ENCODE measurements at regions not wholly inside any gene's neighbourhood (a gene's known extent, or its start where the extent isn't known, plus 50 kb on each side); places are given as distances from the start of the nearest gene placed in this dataset.
"Not testable (repeated sequence)": the region's sequence is repeated elsewhere in the genome, so short reads cannot be mapped to it uniquely, and the experiment has no call there.

DNA sequence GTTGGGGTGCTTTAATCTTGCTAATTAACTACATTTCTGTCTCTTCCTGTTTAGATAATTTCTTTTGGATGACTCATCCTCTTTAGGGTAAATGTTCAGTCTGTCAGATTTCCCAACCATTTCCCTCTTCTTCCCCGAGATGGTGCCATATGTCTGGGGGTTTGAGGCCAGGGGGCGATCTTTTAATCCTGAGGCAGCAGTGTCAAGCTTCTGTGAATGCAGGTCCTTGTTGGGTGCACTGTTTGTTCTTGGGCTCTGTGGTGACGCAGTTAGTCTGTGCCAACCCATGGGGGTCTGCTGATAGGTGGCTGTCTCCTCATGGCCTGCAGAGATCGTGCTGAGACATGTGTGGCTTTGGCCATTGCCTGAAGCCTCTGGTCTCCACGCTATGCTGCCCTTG is 420.4 kb downstream of the NDFIP2 start:
- no peaks in the 10 kb centered on the region for H3K36me3 ChIP-seq (ENCODE audit: control insufficient read depth, insufficient read depth, low read length)
- H3K27me3 ChIP-seq (replicated peaks; ENCODE audit: control insufficient read depth, insufficient read depth, low read length) = no peaks in the 10 kb centered on the region
- DNase-seq (ENCODE audit: extremely low read depth, insufficient read length) = no peak
- H3K4me3 ChIP-seq (replicated peaks; ENCODE audit: low read depth, low read length) = no peak overlapping the region
- TF ChIP-seq CTCF (IDR thresholded peaks at IDR 0.05; ENCODE audit: insufficient read depth, low read length, poor library complexity, severe bottlenecking) = no peak

DNA sequence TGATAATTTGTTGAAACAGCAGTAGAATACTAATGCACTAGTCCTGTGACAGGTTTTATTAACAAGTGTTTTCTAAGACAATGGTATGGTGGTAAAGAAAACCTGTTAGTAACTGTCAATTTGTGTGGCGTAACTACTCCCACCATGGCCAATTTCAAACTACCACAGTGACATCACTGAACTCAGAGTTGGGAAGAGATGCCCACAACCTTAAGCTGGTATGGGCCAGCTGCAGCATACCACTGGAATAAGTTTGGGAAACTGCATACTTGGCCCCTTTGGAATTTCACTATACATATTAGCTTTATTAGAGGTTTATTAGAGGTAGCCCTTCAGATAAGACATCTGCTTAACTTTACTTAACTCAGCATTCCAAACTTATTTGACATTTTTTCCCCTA is 419.4 kb downstream of the NDFIP2 start:
- Histone ChIP-seq H3K36me3 (ENCODE audit: control insufficient read depth, insufficient read depth, low read length) (no peaks in the 10 kb centered on the region), H3K27me3 (replicated peaks; ENCODE audit: control insufficient read depth, insufficient read depth, low read length) (no peaks in the 10 kb centered on the region), H3K4me3 (replicated peaks; ENCODE audit: low read depth, low read length) (no peak overlapping the region)
- TF ChIP-seq CTCF (IDR thresholded peaks at IDR 0.05; ENCODE audit: insufficient read depth, low read length, poor library complexity, severe bottlenecking) = no peak
- DNase-seq (ENCODE audit: extremely low read depth, insufficient read length) = no peak

DNA sequence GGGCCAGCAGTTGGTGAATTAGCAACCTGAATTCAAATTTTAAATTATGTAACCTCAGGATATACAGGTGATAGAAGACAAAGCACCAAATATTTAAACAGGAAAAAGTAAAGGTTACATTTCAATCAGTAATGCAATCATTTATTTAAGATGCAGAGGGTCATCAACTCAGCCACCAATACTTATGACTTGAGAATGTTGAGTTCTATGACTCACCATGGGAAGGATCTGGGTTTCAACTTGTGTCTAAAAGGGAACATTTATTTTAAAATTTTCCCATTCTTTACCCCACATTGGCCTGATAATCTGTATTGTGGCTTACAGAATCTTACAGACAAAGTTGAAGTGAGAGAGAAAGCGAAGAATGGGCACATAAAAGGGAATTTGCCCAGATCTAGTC is 418.0 kb downstream of the NDFIP2 start:
- no peak for TF ChIP-seq CTCF (IDR thresholded peaks at IDR 0.05; ENCODE audit: insufficient read depth, low read length, poor library complexity, severe bottlenecking)
- Histone ChIP-seq H3K36me3 (ENCODE audit: control insufficient read depth, insufficient read depth, low read length) (no peaks in the 10 kb centered on the region), H3K4me3 (replicated peaks; ENCODE audit: low read depth, low read length) (no peak overlapping the region), H3K27me3 (replicated peaks; ENCODE audit: control insufficient read depth, insufficient read depth, low read length) (no peaks in the 10 kb centered on the region)
- DNase-seq (ENCODE audit: extremely low read depth, insufficient read length) = no peak

GRCh38 chr13:79898202-79898826 is 417.4 kb downstream of the NDFIP2 start:
- H3K27me3 ChIP-seq (replicated peaks; ENCODE audit: control insufficient read depth, insufficient read depth, low read length) = no peaks in the 10 kb centered on the region
- no peak for DNase-seq (ENCODE audit: extremely low read depth, insufficient read length)
- no peak overlapping the region for H3K4me3 ChIP-seq (replicated peaks; ENCODE audit: low read depth, low read length)
- TF ChIP-seq CTCF (IDR thresholded peaks at IDR 0.05; ENCODE audit: insufficient read depth, low read length, poor library complexity, severe bottlenecking) = no peak
- H3K36me3 ChIP-seq (ENCODE audit: control insufficient read depth, insufficient read depth, low read length) = no peaks in the 10 kb centered on the region

GRCh38 chr13:79896851-79897250 is 415.9 kb downstream of the NDFIP2 start:
- no peaks in the 10 kb centered on the region for H3K36me3 ChIP-seq (ENCODE audit: control insufficient read depth, insufficient read depth, low read length)
- no peak for DNase-seq (ENCODE audit: extremely low read depth, insufficient read length)
- no peak overlapping the region for H3K4me3 ChIP-seq (replicated peaks; ENCODE audit: low read depth, low read length)
- TF ChIP-seq CTCF (IDR thresholded peaks at IDR 0.05; ENCODE audit: insufficient read depth, low read length, poor library complexity, severe bottlenecking) = no peak
- no peaks in the 10 kb centered on the region for H3K27me3 ChIP-seq (replicated peaks; ENCODE audit: control insufficient read depth, insufficient read depth, low read length)

DNA sequence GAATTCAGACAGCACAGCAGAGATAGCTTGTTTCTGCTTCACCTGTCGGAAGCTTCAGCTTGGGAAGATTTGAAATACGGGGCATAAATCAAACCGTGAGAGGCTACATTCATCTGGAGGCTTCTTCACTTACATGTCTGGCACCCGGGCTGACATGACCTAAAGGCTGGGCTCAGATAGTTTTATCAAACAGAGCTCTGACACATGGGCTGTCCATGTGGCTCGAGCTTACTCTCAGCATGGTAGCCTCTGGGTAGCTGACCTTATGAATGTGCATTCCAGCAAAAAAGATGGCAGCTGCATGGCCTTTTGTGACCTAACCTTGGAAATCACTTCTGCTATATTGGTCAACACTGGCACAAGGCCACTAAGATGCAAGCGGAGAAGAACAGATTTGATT is 414.5 kb downstream of the NDFIP2 start:
- no peaks in the 10 kb centered on the region for H3K27me3 ChIP-seq (replicated peaks; ENCODE audit: control insufficient read depth, insufficient read depth, low read length)
- no peak for DNase-seq (ENCODE audit: extremely low read depth, insufficient read length)
- no peak overlapping the region for H3K4me3 ChIP-seq (replicated peaks; ENCODE audit: low read depth, low read length)
- H3K36me3 ChIP-seq (ENCODE audit: control insufficient read depth, insufficient read depth, low read length) = no peaks in the 10 kb centered on the region
- TF ChIP-seq CTCF (IDR thresholded peaks at IDR 0.05; ENCODE audit: insufficient read depth, low read length, poor library complexity, severe bottlenecking) = no peak

DNA sequence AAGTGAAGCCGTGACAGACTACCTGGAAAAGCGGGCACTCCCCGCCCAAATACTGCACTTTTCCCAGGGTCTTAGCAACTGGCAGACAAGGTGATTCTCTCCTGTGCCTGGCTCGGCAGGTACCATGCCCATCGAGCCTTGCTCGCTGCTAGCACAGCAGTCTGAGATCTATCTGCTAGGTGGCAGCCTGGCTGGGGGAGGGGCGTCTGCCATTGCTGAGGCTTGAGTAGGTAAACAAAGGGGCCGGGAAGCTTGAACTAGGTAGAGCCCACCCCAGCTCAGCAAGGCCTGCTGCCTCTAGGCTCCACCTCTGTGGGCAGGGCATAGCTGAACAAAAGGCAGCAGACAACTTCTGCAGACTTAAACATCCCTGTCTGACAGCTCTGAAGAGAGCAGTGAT is 406.3 kb downstream of the NDFIP2 start:
- not testable (repeated sequence) for H3K36me3 ChIP-seq (ENCODE audit: control insufficient read depth, insufficient read depth, low read length); DNase-seq (ENCODE audit: extremely low read depth, insufficient read length); H3K27me3 ChIP-seq (replicated peaks; ENCODE audit: control insufficient read depth, insufficient read depth, low read length); H3K4me3 ChIP-seq (replicated peaks; ENCODE audit: low read depth, low read length)
